ENCODE measurements at regions not wholly inside any gene's neighbourhood (a gene's known extent, or its start where the extent isn't known, plus 50 kb on each side); places are given as distances from the start of the nearest gene placed in this dataset.
A peak's percentile ranks its signal among the peaks of the same experiment; 100 is the strongest.

DNA sequence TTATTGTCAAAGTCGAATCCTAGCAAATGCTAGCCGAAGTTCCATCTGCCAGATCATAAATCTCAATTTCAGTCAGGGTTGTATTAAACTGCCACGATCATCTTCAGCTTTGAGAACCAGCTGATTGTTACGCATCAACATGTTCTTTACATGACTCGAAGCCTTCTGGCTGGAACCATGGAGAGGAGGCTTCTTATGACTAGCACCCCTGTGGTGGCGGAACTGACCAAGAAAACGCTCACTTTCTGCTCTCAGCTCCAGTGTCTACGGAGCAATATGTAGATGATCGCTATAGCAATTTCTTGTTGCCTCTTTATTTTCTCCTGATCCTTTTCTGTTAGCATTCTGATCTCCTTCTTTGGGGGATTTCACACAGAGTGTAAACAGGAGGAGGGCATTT lies 479.4 kb upstream of the SLC35B3 start:
- no peak for DNase-seq (ENCODE audit: insufficient read length, low spot score)
- FAIRE-seq = no peak

GRCh38 chr6:8908638-8909037 lies 473.3 kb upstream of the SLC35B3 start:
- FAIRE-seq (no peak), DNase-seq (ENCODE audit: insufficient read length, low spot score) (no peak)
- TF ChIP-seq CTCF (IDR thresholded peaks at IDR 0.05; ENCODE audit: insufficient read depth, missing control alignments) = no peak

More for the DNA sequence above, 479.4 kb upstream of the SLC35B3 start:
- no peak for TF ChIP-seq CTCF (IDR thresholded peaks at IDR 0.05; ENCODE audit: insufficient read depth, missing control alignments)

GRCh38 chr6:8906699-8907098 lies 471.4 kb upstream of the SLC35B3 start:
- no peak for FAIRE-seq
- no peak for TF ChIP-seq CTCF (IDR thresholded peaks at IDR 0.05; ENCODE audit: insufficient read depth, missing control alignments)
- DNase-seq (ENCODE audit: insufficient read length, low spot score) = no peak

GRCh38 chr6:8905757-8906156 lies 470.4 kb upstream of the SLC35B3 start:
- DNase-seq (ENCODE audit: insufficient read length, low spot score) (no peak), FAIRE-seq (no peak)
- no peak for TF ChIP-seq CTCF (IDR thresholded peaks at IDR 0.05; ENCODE audit: insufficient read depth, missing control alignments)

GRCh38 chr6:8904754-8905153 lies 469.4 kb upstream of the SLC35B3 start:
- FAIRE-seq (no peak), DNase-seq (ENCODE audit: insufficient read length, low spot score) (no peak)
- TF ChIP-seq CTCF (IDR thresholded peaks at IDR 0.05; ENCODE audit: insufficient read depth, missing control alignments) = peak; percentile 30

GRCh38 chr6:8900056-8900455 lies 464.7 kb upstream of the SLC35B3 start:
- FAIRE-seq (no peak), DNase-seq (ENCODE audit: insufficient read length, low spot score) (no peak)
- no peak for TF ChIP-seq CTCF (IDR thresholded peaks at IDR 0.05; ENCODE audit: insufficient read depth, missing control alignments)

GRCh38 chr6:8889514-8889913 lies 454.2 kb upstream of the SLC35B3 start:
- DNase-seq (ENCODE audit: insufficient read length, low spot score) (no peak), FAIRE-seq (no peak)
- no peak for TF ChIP-seq CTCF (IDR thresholded peaks at IDR 0.05; ENCODE audit: insufficient read depth, missing control alignments)

Measured in D721Med (cell line).